ENCODE measurements at regions not wholly inside any gene's neighbourhood (a gene's known extent, or its start where the extent isn't known, plus 50 kb on each side); places are given as distances from the start of the nearest gene placed in this dataset.
A peak's percentile ranks its signal among the peaks of the same experiment; 100 is the strongest.

DNA sequence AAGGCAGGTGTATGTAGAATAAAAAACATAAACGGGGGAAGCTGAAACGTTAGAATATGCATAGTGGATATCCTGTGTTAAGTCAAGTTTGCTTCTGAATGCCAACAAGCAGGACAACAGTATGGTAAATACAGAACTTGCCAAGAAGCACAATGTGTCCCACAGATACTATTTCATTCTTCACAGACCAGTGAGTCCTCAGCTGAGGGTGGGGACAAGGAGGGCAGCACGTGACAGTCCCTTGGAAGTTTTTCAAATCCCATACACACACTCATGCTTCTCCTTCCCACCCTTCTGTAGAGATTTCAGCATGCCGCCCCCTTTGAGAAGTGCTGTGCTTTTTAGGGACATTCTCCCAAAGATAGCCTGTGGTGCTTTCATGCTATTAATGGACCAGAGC, 268.5 kb upstream of the ECI2 start:
- H3K4me3 Mint-ChIP-seq (ENCODE audit: unreplicated experiment) = no peak overlapping the region
- no peak overlapping the region for H3K27ac Mint-ChIP-seq (ENCODE audit: unreplicated experiment)
- H3K4me1 Mint-ChIP-seq (ENCODE audit: low read depth) = peaks cover 26% of the 10 kb centered on the region
- no peak for DNase-seq (ENCODE audit: low spot score)
- TF ChIP-seq, protein P1, sequence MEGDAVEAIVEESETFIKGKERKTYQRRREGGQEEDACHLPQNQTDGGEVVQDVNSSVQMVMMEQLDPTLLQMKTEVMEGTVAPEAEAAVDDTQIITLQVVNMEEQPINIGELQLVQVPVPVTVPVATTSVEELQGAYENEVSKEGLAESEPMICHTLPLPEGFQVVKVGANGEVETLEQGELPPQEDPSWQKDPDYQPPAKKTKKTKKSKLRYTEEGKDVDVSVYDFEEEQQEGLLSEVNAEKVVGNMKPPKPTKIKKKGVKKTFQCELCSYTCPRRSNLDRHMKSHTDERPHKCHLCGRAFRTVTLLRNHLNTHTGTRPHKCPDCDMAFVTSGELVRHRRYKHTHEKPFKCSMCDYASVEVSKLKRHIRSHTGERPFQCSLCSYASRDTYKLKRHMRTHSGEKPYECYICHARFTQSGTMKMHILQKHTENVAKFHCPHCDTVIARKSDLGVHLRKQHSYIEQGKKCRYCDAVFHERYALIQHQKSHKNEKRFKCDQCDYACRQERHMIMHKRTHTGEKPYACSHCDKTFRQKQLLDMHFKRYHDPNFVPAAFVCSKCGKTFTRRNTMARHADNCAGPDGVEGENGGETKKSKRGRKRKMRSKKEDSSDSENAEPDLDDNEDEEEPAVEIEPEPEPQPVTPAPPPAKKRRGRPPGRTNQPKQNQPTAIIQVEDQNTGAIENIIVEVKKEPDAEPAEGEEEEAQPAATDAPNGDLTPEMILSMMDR (IDR thresholded peaks at IDR 0.05) = no peak
- H3K27me3 Mint-ChIP-seq (ENCODE audit: low read depth) = no peaks in the 10 kb centered on the region
- H3K9me3 Mint-ChIP-seq (ENCODE audit: low read depth) = peaks cover 19% of the 10 kb centered on the region
- peaks cover 5% of the 10 kb centered on the region for H3K36me3 Mint-ChIP-seq (ENCODE audit: low read depth)

DNA sequence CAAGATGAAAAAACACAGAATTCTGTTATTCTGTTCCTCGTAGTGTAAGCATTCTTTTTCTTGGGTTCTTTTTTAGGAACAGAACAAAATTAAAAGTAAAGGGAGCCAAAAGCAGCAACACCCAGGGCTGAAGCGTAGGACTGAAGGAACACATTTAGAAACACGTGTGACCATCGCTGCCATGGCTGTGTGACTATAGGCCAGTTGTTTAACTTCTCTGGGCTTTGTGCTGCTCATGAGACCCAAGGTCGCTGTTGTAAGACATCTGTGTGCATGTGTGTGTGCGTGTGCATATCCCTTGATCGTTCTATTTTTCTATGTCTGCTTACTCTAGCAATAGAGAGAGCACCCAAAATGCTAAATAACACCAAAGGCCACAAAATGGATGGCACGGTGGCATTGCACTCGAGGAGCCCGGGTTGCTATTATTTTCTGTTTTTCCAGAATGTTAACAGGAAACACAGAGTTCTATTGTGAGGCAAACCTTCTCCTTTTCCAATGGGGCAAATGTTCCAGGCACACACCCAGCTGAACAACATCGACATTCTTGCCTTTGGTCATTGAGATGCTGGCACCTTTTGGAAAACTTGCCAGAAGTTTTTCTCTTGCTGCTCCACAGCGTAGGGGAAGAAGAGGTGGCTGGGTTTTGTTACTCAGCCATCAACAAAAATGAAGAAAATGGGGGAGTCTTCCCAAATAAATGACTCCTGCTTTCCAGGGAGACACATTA, 267.8 kb upstream of the ECI2 start:
- peaks cover 3% of the 10 kb centered on the region for H3K36me3 Mint-ChIP-seq (ENCODE audit: low read depth)
- H3K27me3 Mint-ChIP-seq (ENCODE audit: low read depth) = no peaks in the 10 kb centered on the region
- H3K4me3 Mint-ChIP-seq (ENCODE audit: unreplicated experiment) = no peak overlapping the region
- H3K9me3 Mint-ChIP-seq (ENCODE audit: low read depth) = peaks cover 12% of the 10 kb centered on the region
- peaks cover 26% of the 10 kb centered on the region for H3K4me1 Mint-ChIP-seq (ENCODE audit: low read depth)
- peak overlapping the region; percentile 76 for H3K27ac Mint-ChIP-seq (ENCODE audit: unreplicated experiment)
- TF ChIP-seq, protein P1 (IDR thresholded peaks at IDR 0.05) = no peak
- no peak for DNase-seq (ENCODE audit: low spot score)

DNA sequence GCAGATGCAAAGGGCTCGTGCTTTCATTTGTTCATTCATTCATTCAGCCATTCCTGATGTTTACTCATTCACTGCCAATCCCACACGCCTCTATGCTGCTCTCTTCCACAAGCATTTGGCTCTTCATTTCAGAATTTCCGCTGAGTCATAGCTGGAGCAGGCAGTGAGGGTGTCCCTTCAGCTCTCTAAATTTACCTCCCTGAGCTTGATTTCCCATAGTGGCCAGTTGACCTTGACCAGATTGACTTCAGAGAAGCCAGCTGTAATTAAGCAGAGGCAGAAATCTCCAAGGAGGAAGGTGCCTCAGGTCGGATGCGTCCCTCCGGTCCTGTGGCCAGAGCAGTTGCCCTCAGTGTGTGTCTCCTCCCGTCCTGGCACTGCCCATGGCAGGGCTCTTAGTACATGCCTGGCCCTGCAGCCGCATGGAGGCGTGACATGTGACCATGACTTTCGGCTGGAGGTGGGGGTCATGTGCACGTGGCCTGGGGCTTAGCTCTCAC, 267.2 kb upstream of the ECI2 start:
- Mint-ChIP-seq H3K27ac (ENCODE audit: unreplicated experiment) (peak overlapping the region; percentile 76), H3K4me1 (ENCODE audit: low read depth) (peaks cover 26% of the 10 kb centered on the region), H3K4me3 (ENCODE audit: unreplicated experiment) (no peak overlapping the region), H3K27me3 (ENCODE audit: low read depth) (no peaks in the 10 kb centered on the region), H3K9me3 (ENCODE audit: low read depth) (peaks cover 8% of the 10 kb centered on the region), H3K36me3 (ENCODE audit: low read depth) (no peaks in the 10 kb centered on the region)
- no peak for DNase-seq (ENCODE audit: low spot score)
- TF ChIP-seq, protein P1 (IDR thresholded peaks at IDR 0.05) = no peak

DNA sequence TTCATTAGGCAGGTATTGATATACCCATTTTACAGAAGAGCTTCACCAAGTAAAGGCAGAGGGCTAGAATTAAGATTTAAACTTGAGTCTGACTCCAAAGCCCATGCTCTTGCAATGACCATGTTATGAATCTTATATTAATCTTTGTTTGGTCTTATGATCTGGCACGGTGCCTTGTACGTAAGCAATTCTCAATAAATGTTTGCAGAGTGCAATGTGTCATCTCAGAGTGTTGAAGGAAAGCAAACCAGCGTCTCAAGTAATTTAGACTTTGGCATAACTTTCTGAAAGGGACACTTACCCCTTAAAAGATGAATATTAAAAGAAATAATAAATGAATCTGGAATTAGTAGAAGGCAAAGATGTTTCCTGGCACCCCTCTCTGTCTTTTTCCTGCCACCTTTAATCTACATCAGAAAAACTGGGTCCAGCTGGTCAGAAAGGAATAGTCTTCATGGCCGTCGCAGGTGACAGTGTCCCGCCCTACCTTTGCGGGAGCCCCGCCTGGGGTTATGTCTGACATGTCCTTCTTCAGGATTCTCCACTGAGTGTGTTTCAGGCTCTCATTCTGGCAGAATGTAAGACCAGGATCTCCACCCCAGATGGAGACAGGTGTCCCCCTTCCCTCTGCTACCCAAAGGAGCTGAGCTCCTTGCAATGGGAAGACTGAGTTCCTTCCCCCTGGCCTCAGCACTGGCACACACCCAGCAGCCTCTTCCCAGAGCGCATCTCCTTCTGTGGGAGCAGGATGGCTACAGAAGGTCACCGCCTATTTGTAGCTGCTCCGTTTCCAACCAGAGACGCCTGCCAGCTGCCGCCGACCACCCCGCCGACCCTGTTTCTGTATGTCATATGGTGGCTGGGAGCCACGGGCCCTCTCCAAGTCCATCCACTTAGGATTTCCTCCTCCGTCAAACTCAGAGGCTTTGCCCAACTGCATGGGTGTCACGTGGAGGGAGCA, 266.3 kb upstream of the ECI2 start:
- TF ChIP-seq, protein P1 (IDR thresholded peaks at IDR 0.05) = no peak
- peaks cover under 1% of the 10 kb centered on the region for H3K9me3 Mint-ChIP-seq (ENCODE audit: low read depth)
- H3K4me3 Mint-ChIP-seq (ENCODE audit: unreplicated experiment) = no peak overlapping the region
- H3K36me3 Mint-ChIP-seq (ENCODE audit: low read depth) = no peaks in the 10 kb centered on the region
- no peak for DNase-seq (ENCODE audit: low spot score)
- peak overlapping the region; percentile 25 for H3K27ac Mint-ChIP-seq (ENCODE audit: unreplicated experiment)
- H3K4me1 Mint-ChIP-seq (ENCODE audit: low read depth) = peaks cover 26% of the 10 kb centered on the region
- H3K27me3 Mint-ChIP-seq (ENCODE audit: low read depth) = no peaks in the 10 kb centered on the region

DNA sequence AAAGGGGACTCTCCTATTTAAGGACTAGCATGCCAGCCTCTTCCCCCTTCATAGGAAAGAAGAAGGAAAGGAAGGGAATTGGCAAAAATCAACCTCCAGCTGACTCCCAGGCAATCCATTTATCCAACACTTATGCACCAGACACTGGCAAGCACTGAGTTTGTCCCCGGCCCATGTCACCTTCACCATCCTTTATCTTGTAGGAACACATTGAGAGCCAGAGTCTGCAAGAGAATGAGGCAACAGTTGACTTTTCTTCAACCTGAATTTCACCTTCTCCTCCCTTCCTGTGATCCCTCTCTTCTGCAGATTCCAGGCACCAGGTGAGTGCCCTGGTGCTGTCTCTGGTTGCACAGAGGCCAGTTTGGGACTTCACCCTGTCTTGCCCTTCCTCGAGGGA, 264.3 kb upstream of the ECI2 start:
- TF ChIP-seq, protein P1 (IDR thresholded peaks at IDR 0.05) = no peak
- Mint-ChIP-seq H3K4me3 (ENCODE audit: unreplicated experiment) (no peak overlapping the region), H3K9me3 (ENCODE audit: low read depth) (no peaks in the 10 kb centered on the region), H3K27ac (ENCODE audit: unreplicated experiment) (no peak overlapping the region), H3K36me3 (ENCODE audit: low read depth) (no peaks in the 10 kb centered on the region), H3K4me1 (ENCODE audit: low read depth) (peaks cover 26% of the 10 kb centered on the region), H3K27me3 (ENCODE audit: low read depth) (no peaks in the 10 kb centered on the region)
- DNase-seq (ENCODE audit: low spot score) = no peak

All from chondrocyte (in vitro differentiated cells).